C4-2B (cell line): ENCODE measurements at regions not wholly inside any gene's neighbourhood (a gene's known extent, or its start where the extent isn't known, plus 50 kb on each side); places are given as distances from the start of the nearest gene placed in this dataset.
A peak's percentile ranks its signal among the peaks of the same experiment; 100 is the strongest.

Source experiments
- H3K27ac ChIP-seq: fragments of 450-650 bp; 2 replicates; pipeline ENCODE4 v1.5.1; 2017
- CTCF ChIP-seq: fragments of 450-650 bp; conservative IDR thresholded peaks from 2 replicates; pipeline ENCODE4 v1.5.1; 2017; ENCODE audit warnings: mild to moderate bottlenecking
- ZFX ChIP-seq: fragments of 450-650 bp; IDR thresholded peaks from 2 replicates; pipeline ENCODE4 v1.6.1; 2017

- TF ChIP-seq ZFX (no peak), CTCF (no peak)
- H3K27ac ChIP-seq, result no peak overlapping the region
Observed at GRCh38 chr22:22111983-22112382, 129.4 kb upstream of the TOP3B start.

GRCh38 chr22:22111267-22111751 lies 128.7 kb upstream of the TOP3B start:
- TF ChIP-seq CTCF (peak; percentile 35; the same call in 1 of the 2 replicates), ZFX (no peak)
- no peak overlapping the region for H3K27ac ChIP-seq

GRCh38 chr22:22110548-22111266 lies 128.1 kb upstream of the TOP3B start:
- TF ChIP-seq CTCF (peak; percentile 52), ZFX (no peak)
- no peak overlapping the region for H3K27ac ChIP-seq

- TF ChIP-seq CTCF (peak; percentile 26), ZFX (no peak)
- no peak overlapping the region for H3K27ac ChIP-seq
Observed at GRCh38 chr22:22109693-22110466, 127.3 kb upstream of the TOP3B start.

GRCh38 chr22:22106855-22107254 lies 124.3 kb upstream of the TOP3B start:
- no peak overlapping the region for H3K27ac ChIP-seq
- TF ChIP-seq CTCF, result no peak
- no peak for TF ChIP-seq ZFX

GRCh38 chr22:22105364-22105763 lies 122.8 kb upstream of the TOP3B start:
- H3K27ac ChIP-seq, result no peak overlapping the region
- no peak for TF ChIP-seq ZFX
- no peak for TF ChIP-seq CTCF
